DOHH2 (cell line): ENCODE measurements at regions not wholly inside any gene's neighbourhood (a gene's known extent, or its start where the extent isn't known, plus 50 kb on each side); places are given as distances from the start of the nearest gene placed in this dataset.
A peak's percentile ranks its signal among the peaks of the same experiment; 100 is the strongest.

ENCODE experiments used
- H3F3A ChIP-seq: fragments of 200-600 bp; sonication (generic), shearing (Covaris generic); 2 replicates; pipeline ENCODE4 v1.6.0; 2016; ENCODE audit warnings: antibody characterized with exemption, mild to moderate bottlenecking; ENCODE audit not compliant: control insufficient read depth, insufficient read depth
- H3K27ac ChIP-seq: fragments of 200-600 bp; sonication (generic); 2 replicates; pipeline ENCODE4 v1.5.1; 2014; ENCODE audit warnings: low read depth, mild to moderate bottlenecking, low read length, moderate library complexity
- H3K27me3 ChIP-seq: fragments of 200-600 bp; sonication (generic); 2 replicates; pipeline ENCODE4 v1.6.1; 2014; ENCODE audit warnings: mild to moderate bottlenecking, low read length, mixed read lengths; ENCODE audit not compliant: control insufficient read depth
- H3K36me3 ChIP-seq: fragments of 200-600 bp; sonication (generic); 2 replicates; pipeline ENCODE4 v1.6.1; 2014; ENCODE audit warnings: mild to moderate bottlenecking, low read length, moderate library complexity, mixed read lengths; ENCODE audit not compliant: control insufficient read depth
- H3K4me1 ChIP-seq: fragments of 200-600 bp; sonication (generic); 2 replicates; pipeline ENCODE4 v1.6.1; 2014; ENCODE audit warnings: mild to moderate bottlenecking, low read length, mixed read lengths; ENCODE audit not compliant: control insufficient read depth
- H3K4me2 ChIP-seq: fragments of 200-600 bp; sonication (generic); 2 replicates; pipeline ENCODE4 v1.6.0; 2014; ENCODE audit warnings: mild to moderate bottlenecking, low read length, moderate library complexity
- H3K4me3 ChIP-seq: fragments of 200-600 bp; sonication (generic); 2 replicates; pipeline ENCODE4 v1.5.1; 2014; ENCODE audit warnings: mild to moderate bottlenecking, low read length, mixed read lengths
- H3K79me2 ChIP-seq: fragments of 200-600 bp; sonication (generic); 2 replicates; pipeline ENCODE4 v1.6.1; 2014; ENCODE audit warnings: mild to moderate bottlenecking, low read length, mixed read lengths; ENCODE audit not compliant: control insufficient read depth
- H3K9me2 ChIP-seq: fragments of 200-600 bp; sonication (generic); replicated peaks from 2 replicates; pipeline ENCODE4 v1.6.1; 2014; ENCODE audit warnings: mild to moderate bottlenecking, low read length, mixed read lengths; ENCODE audit not compliant: control insufficient read depth
- H3K9me3 ChIP-seq: fragments of 200-600 bp; sonication (generic); 2 replicates; pipeline ENCODE4 v1.6.1; 2014; ENCODE audit warnings: antibody characterized with exemption, low read length, mixed read lengths; ENCODE audit not compliant: control insufficient read depth, insufficient read depth
- H4K20me1 ChIP-seq: fragments of 200-600 bp; sonication (generic); 2 replicates; pipeline ENCODE4 v1.6.0; 2014; ENCODE audit warnings: low read depth, mild to moderate bottlenecking, antibody characterized with exemption, low read length, moderate library complexity; ENCODE audit not compliant: control insufficient read depth, insufficient read depth
- EZH2phosphoT487 ChIP-seq: fragments of 200-600 bp; sonication (generic); IDR thresholded peaks from 2 replicates; pipeline ENCODE4 v1.6.1; 2017; ENCODE audit warnings: borderline replicate concordance, mild to moderate bottlenecking, antibody characterized with exemption, low read length, moderate library complexity, mixed read lengths
- TF ChIP-seq, protein P1 (sequence below): fragments of 200-600 bp; sonication (generic); IDR thresholded peaks from one replicate; pipeline ENCODE4 v1.5.1; 2014; ENCODE audit warnings: antibody characterized with exemption, mild to moderate bottlenecking, low read depth, low read length; ENCODE audit not compliant: poor library complexity, severe bottlenecking

DNA sequence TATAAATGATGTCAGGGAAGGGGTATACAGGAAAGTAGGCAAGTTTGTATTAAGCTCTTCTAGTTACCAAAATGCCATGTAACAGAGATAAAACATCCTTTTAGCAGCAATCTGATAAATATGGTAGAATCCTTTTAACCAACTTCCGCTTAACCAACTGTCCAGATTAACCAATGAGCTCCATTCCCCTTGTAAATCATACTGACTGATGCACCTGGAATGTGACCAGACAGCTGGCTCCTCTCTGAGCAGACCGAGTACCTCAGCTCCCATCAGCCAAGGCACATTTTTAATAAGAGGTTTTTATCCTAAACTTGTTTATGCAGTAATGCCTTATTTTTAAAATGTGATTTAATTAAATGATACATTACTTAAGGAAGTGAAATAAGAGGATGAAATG is 66.4 kb downstream of the KLF12 start:
- peaks cover 62% of the 10 kb centered on the region for H3K4me1 ChIP-seq
- no peaks in the 10 kb centered on the region for H3K9me2 ChIP-seq
- H3K79me2 ChIP-seq, result peaks cover 81% of the 10 kb centered on the region
- H3K4me2 ChIP-seq, result no peak overlapping the region
- peaks cover 7% of the 10 kb centered on the region for H3K36me3 ChIP-seq
- H3F3A ChIP-seq, result no peaks in the 10 kb centered on the region
- no peak overlapping the region for H3K4me3 ChIP-seq
- H4K20me1 ChIP-seq, result no peaks in the 10 kb centered on the region
- no peaks in the 10 kb centered on the region for H3K9me3 ChIP-seq
- TF ChIP-seq EZH2phosphoT487, result no peak
- TF ChIP-seq, protein P1, sequence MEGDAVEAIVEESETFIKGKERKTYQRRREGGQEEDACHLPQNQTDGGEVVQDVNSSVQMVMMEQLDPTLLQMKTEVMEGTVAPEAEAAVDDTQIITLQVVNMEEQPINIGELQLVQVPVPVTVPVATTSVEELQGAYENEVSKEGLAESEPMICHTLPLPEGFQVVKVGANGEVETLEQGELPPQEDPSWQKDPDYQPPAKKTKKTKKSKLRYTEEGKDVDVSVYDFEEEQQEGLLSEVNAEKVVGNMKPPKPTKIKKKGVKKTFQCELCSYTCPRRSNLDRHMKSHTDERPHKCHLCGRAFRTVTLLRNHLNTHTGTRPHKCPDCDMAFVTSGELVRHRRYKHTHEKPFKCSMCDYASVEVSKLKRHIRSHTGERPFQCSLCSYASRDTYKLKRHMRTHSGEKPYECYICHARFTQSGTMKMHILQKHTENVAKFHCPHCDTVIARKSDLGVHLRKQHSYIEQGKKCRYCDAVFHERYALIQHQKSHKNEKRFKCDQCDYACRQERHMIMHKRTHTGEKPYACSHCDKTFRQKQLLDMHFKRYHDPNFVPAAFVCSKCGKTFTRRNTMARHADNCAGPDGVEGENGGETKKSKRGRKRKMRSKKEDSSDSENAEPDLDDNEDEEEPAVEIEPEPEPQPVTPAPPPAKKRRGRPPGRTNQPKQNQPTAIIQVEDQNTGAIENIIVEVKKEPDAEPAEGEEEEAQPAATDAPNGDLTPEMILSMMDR, result no peak
- no peaks in the 10 kb centered on the region for H3K27me3 ChIP-seq
- H3K27ac ChIP-seq, result no peak overlapping the region

DNA sequence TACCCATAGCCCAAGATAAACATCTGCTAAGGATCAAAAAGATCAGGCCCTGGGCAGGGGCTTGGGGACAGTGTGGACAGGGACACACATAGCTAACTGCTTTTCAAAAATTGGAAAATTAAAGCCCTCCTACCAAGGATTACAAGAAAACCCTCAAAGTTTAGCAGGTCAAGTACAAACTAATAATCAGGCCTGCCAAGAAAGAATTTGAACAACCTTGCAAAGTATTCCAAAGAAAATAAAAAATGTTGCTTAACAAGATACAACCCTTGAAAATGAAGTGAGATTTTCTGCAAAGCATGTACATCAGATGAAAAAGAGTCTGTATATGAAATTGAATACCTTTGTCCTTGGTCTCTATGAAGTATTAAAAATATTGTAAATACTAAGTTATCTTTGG is 67.3 kb downstream of the KLF12 start:
- Histone ChIP-seq H4K20me1 (no peaks in the 10 kb centered on the region), H3K27ac (no peak overlapping the region), H3K9me3 (no peaks in the 10 kb centered on the region), H3K9me2 (no peaks in the 10 kb centered on the region), H3K79me2 (peaks cover 82% of the 10 kb centered on the region), H3K36me3 (peaks cover 7% of the 10 kb centered on the region), H3K4me2 (no peak overlapping the region), H3K4me1 (peaks cover 67% of the 10 kb centered on the region), H3F3A (peaks cover 6% of the 10 kb centered on the region; the same call in 1 of the 2 replicates), H3K27me3 (no peaks in the 10 kb centered on the region), H3K4me3 (no peak overlapping the region)
- no peak for TF ChIP-seq EZH2phosphoT487

DNA sequence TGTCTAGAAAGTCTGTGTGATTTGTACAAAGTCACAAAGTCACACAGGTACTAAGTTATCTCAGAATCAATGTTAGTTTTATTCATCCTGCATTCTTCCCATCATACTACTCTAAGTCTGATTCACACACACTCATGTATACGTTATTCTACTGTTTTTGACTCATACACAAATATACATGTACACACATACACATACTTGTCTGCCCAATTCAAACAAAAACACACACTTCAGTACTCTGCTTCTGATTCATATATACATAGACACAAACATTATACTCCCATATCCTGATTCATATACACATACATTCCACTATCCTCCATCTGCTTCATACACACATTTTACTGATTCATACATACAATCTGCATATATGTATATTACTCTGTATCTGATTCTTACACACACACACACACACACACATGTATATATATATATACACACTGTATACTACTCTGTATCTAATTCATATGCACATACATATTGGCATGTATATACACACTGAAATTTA is 69.3 kb downstream of the KLF12 start:
- no peak overlapping the region for H3K4me3 ChIP-seq
- H3F3A ChIP-seq, result peaks cover 7% of the 10 kb centered on the region; the same call in 1 of the 2 replicates
- no peaks in the 10 kb centered on the region for H3K9me2 ChIP-seq
- peak overlapping the region; percentile 73; the same call in 1 of the 2 replicates for H3K4me2 ChIP-seq
- H3K36me3 ChIP-seq, result peaks cover 20% of the 10 kb centered on the region
- H3K27ac ChIP-seq, result no peak overlapping the region
- peaks cover 8% of the 10 kb centered on the region; the same call in 1 of the 2 replicates for H3K9me3 ChIP-seq
- H3K79me2 ChIP-seq, result peaks cover 86% of the 10 kb centered on the region
- H3K4me1 ChIP-seq, result peaks cover 67% of the 10 kb centered on the region
- H3K27me3 ChIP-seq, result no peaks in the 10 kb centered on the region
- H4K20me1 ChIP-seq, result no peaks in the 10 kb centered on the region
- TF ChIP-seq, protein P1, result no peak
- TF ChIP-seq EZH2phosphoT487, result no peak

DNA sequence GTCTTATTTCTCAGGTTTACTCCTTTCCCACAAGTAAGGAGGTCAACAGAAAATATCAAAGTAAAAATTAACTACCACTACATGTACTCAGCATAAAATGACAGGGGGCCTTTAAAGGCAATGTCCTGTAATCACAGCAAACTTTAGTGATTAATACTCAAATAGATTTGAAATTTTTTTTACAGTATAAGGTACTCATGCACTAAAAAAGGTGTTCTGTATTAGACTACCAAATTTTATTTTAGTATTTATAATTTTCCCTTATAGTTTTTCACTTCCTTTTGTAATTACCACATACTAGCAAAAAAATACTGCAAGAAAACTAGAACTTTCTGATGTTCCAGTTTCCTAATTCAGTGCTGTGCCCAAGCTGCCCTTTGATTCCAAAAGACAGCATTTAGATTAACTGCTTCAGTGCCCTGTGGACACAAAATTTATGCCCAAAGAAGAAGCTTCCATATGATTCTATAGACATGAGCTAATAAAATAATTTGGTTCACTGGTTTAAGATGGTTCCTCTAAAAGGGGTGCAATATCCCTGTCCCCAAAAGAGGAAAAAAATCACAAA is 70.6 kb downstream of the KLF12 start:
- peak overlapping the region; percentile 73 for H3K4me2 ChIP-seq
- TF ChIP-seq, protein P1, result no peak
- H3K4me3 ChIP-seq, result peak overlapping the region; percentile 43
- peaks cover 7% of the 10 kb centered on the region; the same call in 1 of the 2 replicates for H3F3A ChIP-seq
- H4K20me1 ChIP-seq, result no peaks in the 10 kb centered on the region
- H3K79me2 ChIP-seq, result peaks cover 85% of the 10 kb centered on the region
- H3K9me2 ChIP-seq, result no peaks in the 10 kb centered on the region
- H3K36me3 ChIP-seq, result peaks cover 15% of the 10 kb centered on the region
- no peaks in the 10 kb centered on the region for H3K27me3 ChIP-seq
- H3K9me3 ChIP-seq, result peaks cover 8% of the 10 kb centered on the region; the same call in 1 of the 2 replicates
- peak overlapping the region; percentile 74 for H3K27ac ChIP-seq
- H3K4me1 ChIP-seq, result peaks cover 66% of the 10 kb centered on the region
